GM12801 (cell line): ENCODE measurements at regions not wholly inside any gene's neighbourhood (a gene's known extent, or its start where the extent isn't known, plus 50 kb on each side); places are given as distances from the start of the nearest gene placed in this dataset.

Source experiments
- TF ChIP-seq, protein P1 (sequence below): IDR thresholded peaks from one replicate; pipeline ENCODE4 v1.5.1; 2011; ENCODE audit warnings: control low read depth; ENCODE audit not compliant: insufficient read length; ENCODE audit errors: extremely low read depth

DNA sequence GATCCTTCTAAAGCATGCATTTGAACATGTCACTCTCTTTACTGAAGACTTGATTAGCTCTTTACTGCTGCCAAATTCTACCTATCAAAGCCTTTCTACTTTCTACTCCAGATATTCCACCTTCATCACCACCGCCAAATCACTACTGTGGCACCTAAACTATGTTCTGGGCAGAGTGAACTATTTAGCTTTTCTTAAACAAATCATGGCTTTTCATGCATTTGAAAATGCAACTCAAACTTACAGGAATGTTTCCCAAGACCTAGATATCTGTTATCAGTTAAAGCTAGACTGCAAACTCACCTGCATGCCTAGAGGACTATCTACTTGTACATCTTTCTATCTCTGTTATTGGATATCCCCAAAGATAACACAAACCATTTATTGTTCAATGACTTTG lies 109.3 kb downstream of the MAFB start:
- TF ChIP-seq, protein P1, sequence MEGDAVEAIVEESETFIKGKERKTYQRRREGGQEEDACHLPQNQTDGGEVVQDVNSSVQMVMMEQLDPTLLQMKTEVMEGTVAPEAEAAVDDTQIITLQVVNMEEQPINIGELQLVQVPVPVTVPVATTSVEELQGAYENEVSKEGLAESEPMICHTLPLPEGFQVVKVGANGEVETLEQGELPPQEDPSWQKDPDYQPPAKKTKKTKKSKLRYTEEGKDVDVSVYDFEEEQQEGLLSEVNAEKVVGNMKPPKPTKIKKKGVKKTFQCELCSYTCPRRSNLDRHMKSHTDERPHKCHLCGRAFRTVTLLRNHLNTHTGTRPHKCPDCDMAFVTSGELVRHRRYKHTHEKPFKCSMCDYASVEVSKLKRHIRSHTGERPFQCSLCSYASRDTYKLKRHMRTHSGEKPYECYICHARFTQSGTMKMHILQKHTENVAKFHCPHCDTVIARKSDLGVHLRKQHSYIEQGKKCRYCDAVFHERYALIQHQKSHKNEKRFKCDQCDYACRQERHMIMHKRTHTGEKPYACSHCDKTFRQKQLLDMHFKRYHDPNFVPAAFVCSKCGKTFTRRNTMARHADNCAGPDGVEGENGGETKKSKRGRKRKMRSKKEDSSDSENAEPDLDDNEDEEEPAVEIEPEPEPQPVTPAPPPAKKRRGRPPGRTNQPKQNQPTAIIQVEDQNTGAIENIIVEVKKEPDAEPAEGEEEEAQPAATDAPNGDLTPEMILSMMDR = no peak

GRCh38 chr20:40578961-40579360 lies 110.1 kb downstream of the MAFB start:
- TF ChIP-seq, protein P1 = no peak

GRCh38 chr20:40575851-40576250 lies 113.2 kb downstream of the MAFB start:
- TF ChIP-seq, protein P1 = no peak

- TF ChIP-seq, protein P1 = no peak
Measured at GRCh38 chr20:40572251-40572650, 116.8 kb downstream of the MAFB start.

- TF ChIP-seq, protein P1 = no peak
Measured at GRCh38 chr20:40571639-40572038, 117.4 kb downstream of the MAFB start.

GRCh38 chr20:40568200-40568599 lies 120.8 kb downstream of the MAFB start:
- TF ChIP-seq, protein P1 = no peak

- TF ChIP-seq, protein P1 = no peak
Measured at GRCh38 chr20:40565682-40566040, 123.4 kb downstream of the MAFB start.
